PC-3 (cell line): ENCODE measurements at regions not wholly inside any gene's neighbourhood (a gene's known extent, or its start where the extent isn't known, plus 50 kb on each side); places are given as distances from the start of the nearest gene placed in this dataset.

ENCODE experiments used
- EZH2 ChIP-seq: fragments of 300-600 bp; sonication (generic); IDR thresholded peaks from one replicate; pipeline ENCODE4 v1.6.1; 2017; ENCODE audit warnings: antibody characterized with exemption, mild to moderate bottlenecking, low read length; ENCODE audit not compliant: unreplicated experiment
- EZH2phosphoT487 ChIP-seq: fragments of 300-600 bp; sonication (generic); IDR thresholded peaks from 2 replicates; pipeline ENCODE4 v1.6.1; 2018; ENCODE audit warnings: mild to moderate bottlenecking, antibody characterized with exemption, low read length, borderline replicate concordance
- TF ChIP-seq, protein P1 (sequence below): fragments of 300-600 bp; sonication (generic); conservative IDR thresholded peaks from 2 replicates; pipeline ENCODE4 v1.5.1; 2017; ENCODE audit warnings: antibody characterized with exemption, low read depth, mild to moderate bottlenecking, low read length

- TF ChIP-seq, protein P1, sequence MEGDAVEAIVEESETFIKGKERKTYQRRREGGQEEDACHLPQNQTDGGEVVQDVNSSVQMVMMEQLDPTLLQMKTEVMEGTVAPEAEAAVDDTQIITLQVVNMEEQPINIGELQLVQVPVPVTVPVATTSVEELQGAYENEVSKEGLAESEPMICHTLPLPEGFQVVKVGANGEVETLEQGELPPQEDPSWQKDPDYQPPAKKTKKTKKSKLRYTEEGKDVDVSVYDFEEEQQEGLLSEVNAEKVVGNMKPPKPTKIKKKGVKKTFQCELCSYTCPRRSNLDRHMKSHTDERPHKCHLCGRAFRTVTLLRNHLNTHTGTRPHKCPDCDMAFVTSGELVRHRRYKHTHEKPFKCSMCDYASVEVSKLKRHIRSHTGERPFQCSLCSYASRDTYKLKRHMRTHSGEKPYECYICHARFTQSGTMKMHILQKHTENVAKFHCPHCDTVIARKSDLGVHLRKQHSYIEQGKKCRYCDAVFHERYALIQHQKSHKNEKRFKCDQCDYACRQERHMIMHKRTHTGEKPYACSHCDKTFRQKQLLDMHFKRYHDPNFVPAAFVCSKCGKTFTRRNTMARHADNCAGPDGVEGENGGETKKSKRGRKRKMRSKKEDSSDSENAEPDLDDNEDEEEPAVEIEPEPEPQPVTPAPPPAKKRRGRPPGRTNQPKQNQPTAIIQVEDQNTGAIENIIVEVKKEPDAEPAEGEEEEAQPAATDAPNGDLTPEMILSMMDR: peak; percentile 90
- TF ChIP-seq EZH2 (no peak), EZH2phosphoT487 (no peak)
Observed at GRCh38 chr4:177250056-177250696, 59.5 kb upstream of the NEIL3 start.
